ENCODE measurements at regions not wholly inside any gene's neighbourhood (a gene's known extent, or its start where the extent isn't known, plus 50 kb on each side); places are given as distances from the start of the nearest gene placed in this dataset.

DNA sequence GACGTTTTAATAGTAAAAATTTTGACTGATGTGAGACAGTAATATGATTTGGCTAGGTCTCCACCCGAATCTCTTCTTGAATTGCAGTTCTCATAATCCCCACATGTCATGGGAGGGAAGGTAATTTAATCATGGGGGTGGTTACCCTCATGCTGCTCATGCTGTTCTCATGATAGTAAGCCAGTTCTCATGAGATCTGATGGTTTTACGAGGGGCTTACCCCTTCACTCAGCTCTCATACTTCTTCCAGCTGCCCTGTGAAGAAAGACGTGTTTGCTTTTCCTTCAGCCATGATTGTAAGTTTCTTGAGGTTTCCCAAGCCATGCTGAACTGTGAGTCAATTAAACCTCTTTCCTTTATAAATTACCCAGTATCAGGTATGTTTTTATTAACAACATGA lies 327.0 kb upstream of the CDH7 start:
- BruUV-seq (replicated peaks): no TSS peak
- WGBS (ENCODE audit: low lambda C conversion rate): 1% methylated on average over 4 of the region's 4 CpGs

More for the DNA sequence above, 327.0 kb upstream of the CDH7 start:
- POLR2A ChIA-PET: no interaction called here
- intact Hi-C loops (cut with micrococcal nuclease; ENCODE audit: unreplicated experiment) (no loop called here), in situ Hi-C loops (cut with HindIII; ENCODE audit: extremely low pct_ligation_motif_present, low pct_unique_long_range_greater_than_20kb) (no loop called here)
- Histone ChIP-seq H3K4me1 (ENCODE audit: insufficient read depth, low read length) (no peaks in the 10 kb centered on the region), H3K27ac (ENCODE audit: extremely low read length, insufficient read depth, low read length) (no peak overlapping the region), H3K79me2 (ENCODE audit: insufficient read depth, low read length) (no peaks in the 10 kb centered on the region), H4K20me1 (ENCODE audit: insufficient read depth, low read length) (no peaks in the 10 kb centered on the region), H3K36me3 (replicated peaks in 1 of 2; ENCODE audit: control insufficient read depth in 1 of 2, insufficient read depth in 2 of 2, low read length in 2 of 2) (no peaks in the 10 kb centered on the region), H3K4me2 (ENCODE audit: low read depth, low read length) (no peak overlapping the region), H3K27me3 (ENCODE audit: control insufficient read depth in 1 of 2, insufficient read depth in 2 of 2, low read length in 2 of 2) (no peaks in the 10 kb centered on the region), H2AFZ (ENCODE audit: low read length) (no peak overlapping the region), H3K4me3 (replicated peaks in 1 of 3; ENCODE audit: insufficient read depth in 1 of 3, low read depth in 2 of 3, low read length in 3 of 3) (no peak overlapping the region), H3K9ac (ENCODE audit: insufficient read depth, low read depth, low read length) (no peak overlapping the region), H3K9me3 (ENCODE audit: low read length) (no peaks in the 10 kb centered on the region)
- CTCF ChIA-PET (ENCODE audit: low intra/inter-chr PET ratio, low total read pairs): no interaction called here
- FAIRE-seq (no peak), DNase-seq (ENCODE audit: low spot score) (no peak), ATAC-seq (no peak)
- TF ChIP-seq, protein P1, sequence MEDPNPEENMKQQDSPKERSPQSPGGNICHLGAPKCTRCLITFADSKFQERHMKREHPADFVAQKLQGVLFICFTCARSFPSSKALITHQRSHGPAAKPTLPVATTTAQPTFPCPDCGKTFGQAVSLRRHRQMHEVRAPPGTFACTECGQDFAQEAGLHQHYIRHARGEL (CRISPR knock-in tag; IDR thresholded peaks at IDR 0.05): no peak
- TF ChIP-seq SP5 (CRISPR knock-in tag; IDR thresholded peaks at IDR 0.05; ENCODE audit: borderline replicate concordance, low read depth) (no peak), HCFC1 (IDR thresholded peaks at IDR 0.05; ENCODE audit: low read depth, low read length) (no peak), KDM3A (CRISPR knock-in tag; IDR thresholded peaks at IDR 0.05; ENCODE audit: low read depth) (no peak), TBP (CRISPR knock-in tag; IDR thresholded peaks at IDR 0.05) (no peak), HNRNPL (IDR thresholded peaks at IDR 0.05; ENCODE audit: low read depth, low read length) (no peak), ZNF772 (CRISPR knock-in tag; IDR thresholded peaks at IDR 0.05) (no peak), ZNF589 (CRISPR knock-in tag; conservative IDR thresholded peaks at IDR 0.05) (no peak), GPN1 (CRISPR knock-in tag; IDR thresholded peaks at IDR 0.05; ENCODE audit: borderline replicate concordance) (no peak), CC2D1A (CRISPR knock-in tag; IDR thresholded peaks at IDR 0.05) (no peak)
- TF ChIP-seq, protein P2, sequence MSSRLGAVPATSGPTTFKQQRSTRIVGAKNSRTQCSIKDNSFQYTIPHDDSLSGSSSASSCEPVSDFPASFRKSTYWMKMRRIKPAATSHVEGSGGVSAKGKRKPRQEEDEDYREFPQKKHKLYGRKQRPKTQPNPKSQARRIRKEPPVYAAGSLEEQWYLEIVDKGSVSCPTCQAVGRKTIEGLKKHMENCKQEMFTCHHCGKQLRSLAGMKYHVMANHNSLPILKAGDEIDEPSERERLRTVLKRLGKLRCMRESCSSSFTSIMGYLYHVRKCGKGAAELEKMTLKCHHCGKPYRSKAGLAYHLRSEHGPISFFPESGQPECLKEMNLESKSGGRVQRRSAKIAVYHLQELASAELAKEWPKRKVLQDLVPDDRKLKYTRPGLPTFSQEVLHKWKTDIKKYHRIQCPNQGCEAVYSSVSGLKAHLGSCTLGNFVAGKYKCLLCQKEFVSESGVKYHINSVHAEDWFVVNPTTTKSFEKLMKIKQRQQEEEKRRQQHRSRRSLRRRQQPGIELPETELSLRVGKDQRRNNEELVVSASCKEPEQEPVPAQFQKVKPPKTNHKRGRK (CRISPR knock-in tag; IDR thresholded peaks at IDR 0.05): no peak
- TF ChIP-seq, protein P3, sequence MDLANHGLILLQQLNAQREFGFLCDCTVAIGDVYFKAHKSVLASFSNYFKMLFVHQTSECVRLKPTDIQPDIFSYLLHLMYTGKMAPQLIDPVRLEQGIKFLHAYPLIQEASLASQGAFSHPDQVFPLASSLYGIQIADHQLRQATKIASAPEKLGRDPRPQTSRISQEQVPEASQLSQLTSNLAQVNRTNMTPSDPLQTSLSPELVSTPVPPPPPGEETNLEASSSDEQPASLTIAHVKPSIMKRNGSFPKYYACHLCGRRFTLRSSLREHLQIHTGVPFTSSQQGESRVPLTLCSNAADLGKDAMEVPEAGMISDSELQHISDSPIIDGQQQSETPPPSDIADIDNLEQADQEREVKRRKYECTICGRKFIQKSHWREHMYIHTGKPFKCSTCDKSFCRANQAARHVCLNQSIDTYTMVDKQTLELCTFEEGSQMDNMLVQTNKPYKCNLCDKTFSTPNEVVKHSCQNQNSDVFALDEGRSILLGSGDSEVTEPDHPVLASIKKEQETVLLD (CRISPR knock-in tag; IDR thresholded peaks at IDR 0.05; ENCODE audit: low read depth): no peak
- TF ChIP-seq, protein P4, sequence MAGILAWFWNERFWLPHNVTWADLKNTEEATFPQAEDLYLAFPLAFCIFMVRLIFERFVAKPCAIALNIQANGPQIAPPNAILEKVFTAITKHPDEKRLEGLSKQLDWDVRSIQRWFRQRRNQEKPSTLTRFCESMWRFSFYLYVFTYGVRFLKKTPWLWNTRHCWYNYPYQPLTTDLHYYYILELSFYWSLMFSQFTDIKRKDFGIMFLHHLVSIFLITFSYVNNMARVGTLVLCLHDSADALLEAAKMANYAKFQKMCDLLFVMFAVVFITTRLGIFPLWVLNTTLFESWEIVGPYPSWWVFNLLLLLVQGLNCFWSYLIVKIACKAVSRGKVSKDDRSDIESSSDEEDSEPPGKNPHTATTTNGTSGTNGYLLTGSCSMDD (CRISPR knock-in tag; IDR thresholded peaks at IDR 0.05): no peak
